ENCODE measurements at regions not wholly inside any gene's neighbourhood (a gene's known extent, or its start where the extent isn't known, plus 50 kb on each side); places are given as distances from the start of the nearest gene placed in this dataset.
"Not testable (repeated sequence)": the region's sequence is repeated elsewhere in the genome, so short reads cannot be mapped to it uniquely, and the experiment has no call there.

- DNase-seq (ENCODE audit: low spot score) = no peak
These were observed 518.0 kb downstream of the RFPL4B start for GRCh38 chr6:112865131-112865530.

GRCh38 chr6:112874881-112875280 is 527.8 kb downstream of the RFPL4B start:
- DNase-seq (ENCODE audit: low spot score) = no peak

GRCh38 chr6:112877134-112878100 is 530.3 kb downstream of the RFPL4B start:
- DNase-seq (ENCODE audit: low spot score) = no peak

GRCh38 chr6:112879920-112880413 is 532.8 kb downstream of the RFPL4B start:
- DNase-seq (ENCODE audit: low spot score) = peak; percentile 16

GRCh38 chr6:112881027-112881426 is 533.9 kb downstream of the RFPL4B start:
- DNase-seq (ENCODE audit: low spot score) = no peak

- DNase-seq (ENCODE audit: low spot score) = no peak
These were observed 535.0 kb downstream of the RFPL4B start for GRCh38 chr6:112881828-112882780.

- no peak for DNase-seq (ENCODE audit: low spot score)
These were observed 536.0 kb downstream of the RFPL4B start for GRCh38 chr6:112883095-112883494.

- DNase-seq (ENCODE audit: low spot score) = no peak
These were observed 539.3 kb downstream of the RFPL4B start for GRCh38 chr6:112886415-112886814.

GRCh38 chr6:112887424-112887823 is 540.3 kb downstream of the RFPL4B start:
- not testable (repeated sequence) for DNase-seq (ENCODE audit: low spot score)

GRCh38 chr6:112899541-112899940 is 552.4 kb downstream of the RFPL4B start:
- DNase-seq (ENCODE audit: low spot score) = no peak

- no peak for DNase-seq (ENCODE audit: low spot score)
These were observed 556.2 kb downstream of the RFPL4B start for GRCh38 chr6:112903361-112903760.

GRCh38 chr6:112906726-112907125 is 559.6 kb downstream of the RFPL4B start:
- no peak for DNase-seq (ENCODE audit: low spot score)

GRCh38 chr6:112909781-112910180 is 562.7 kb downstream of the RFPL4B start:
- DNase-seq (ENCODE audit: low spot score) = no peak

GRCh38 chr6:112910256-112910655 is 563.1 kb downstream of the RFPL4B start:
- DNase-seq (ENCODE audit: low spot score) = no peak

- no peak for DNase-seq (ENCODE audit: low spot score)
These were observed 564.8 kb downstream of the RFPL4B start for GRCh38 chr6:112911959-112912358.

- no peak for DNase-seq (ENCODE audit: low spot score)
These were observed 565.4 kb downstream of the RFPL4B start for GRCh38 chr6:112912416-112913101.

GRCh38 chr6:112919744-112920143 is 572.6 kb downstream of the RFPL4B start:
- not testable (repeated sequence) for DNase-seq (ENCODE audit: low spot score)

GRCh38 chr6:112920994-112921393 is 573.9 kb downstream of the RFPL4B start:
- no peak for DNase-seq (ENCODE audit: low spot score)

GRCh38 chr6:112923940-112924587 is 576.9 kb downstream of the RFPL4B start:
- peak; percentile 33 for DNase-seq (ENCODE audit: low spot score)

GRCh38 chr6:112925702-112926101 is 578.6 kb downstream of the RFPL4B start:
- no peak for DNase-seq (ENCODE audit: low spot score)
